GM12878 (cell line): ENCODE measurements at regions not wholly inside any gene's neighbourhood (a gene's known extent, or its start where the extent isn't known, plus 50 kb on each side); places are given as distances from the start of the nearest gene placed in this dataset.

Source experiments
- ATAC-seq: fragments of 200-7000 bp; cut with Tn5 transposase; 3 replicates; pipeline ENCODE4 v1.9.1; 2020; ENCODE audit warnings: mild to moderate bottlenecking, moderate library complexity
- BruUV-seq: library from RNA; stranded (reverse); fragments of 400-500 nt; replicated peaks from 2 replicates; lab custom pipeline; 2021; lab: Mats Ljungman, UMichigan
- CTCF ChIA-PET: fragments of 300-600 bp; sonication (Branson Sonifier 250); formaldehyde crosslinking; extraction: SDS; loops from one replicate; lab custom pipeline; 2021; ENCODE audit warnings: inconsistent platforms; lab: Yijun Ruan, JAX
- POLR2A ChIA-PET: fragments of 350-600 bp; formaldehyde crosslinking; extraction: SDS; loops from one replicate; lab custom pipeline; 2021; ENCODE audit warnings: inconsistent platforms; lab: Charles Lee
- RAD21 ChIA-PET: fragments of 300-600 bp; sonication (Branson Sonifier 250); formaldehyde crosslinking; loops from one replicate; lab custom pipeline; 2023; ENCODE audit warnings: antibody characterized with exemption; ENCODE audit not compliant: unreplicated experiment; lab: Charles Lee
- SMC1A ChIA-PET: fragments of 300-600 bp; sonication (Branson Sonifier 250); formaldehyde crosslinking; loops from one replicate; lab custom pipeline; 2023; ENCODE audit not compliant: unreplicated experiment, uncharacterized antibody; lab: Charles Lee
- DNase-seq: peaks from one replicate; pipeline ENCODE4 v3.0.0-alpha.2; 2011; ENCODE audit warnings: low read depth, low spot score
- FAIRE-seq: peaks from 3 replicates; lab custom pipeline; 2011; peaks lifted over from hg19 to GRCh38; lab: Jason Lieb, UNC
- H2AFZ ChIP-seq: 2 replicates; pipeline ENCODE4 v1.6.0; 2011; ENCODE audit warnings: low read depth, low read length, control low read depth; ENCODE audit not compliant: control insufficient read depth
- H3K27ac ChIP-seq: 2 replicates; pipeline ENCODE4 v1.5.1; 2011; ENCODE audit warnings: control low read depth; ENCODE audit not compliant: control insufficient read depth, insufficient read depth
- H3K27me3 ChIP-seq, 2 experiments: replicated peaks in 1 of 2; 2 replicates each; pipeline versions ENCODE4 v1.6.0 to v1.6.1; 2011; ENCODE audit warnings: low read length in 1 of 2; ENCODE audit not compliant: control insufficient read depth in 2 of 2, insufficient read depth in 2 of 2
- H3K36me3 ChIP-seq, 2 experiments: 2 replicates each; pipeline ENCODE4 v1.5.1; 2011; ENCODE audit warnings: low read length in 1 of 2; ENCODE audit not compliant: control insufficient read depth in 2 of 2, insufficient read depth in 2 of 2
- H3K4me1 ChIP-seq: 2 replicates; pipeline ENCODE4 v1.6.1; 2011; ENCODE audit warnings: mild to moderate bottlenecking, low read length, moderate library complexity, mixed read lengths; ENCODE audit not compliant: control insufficient read depth, insufficient read depth
- H3K4me2 ChIP-seq: 2 replicates; pipeline ENCODE4 v1.6.0; 2011; ENCODE audit warnings: control low read depth; ENCODE audit not compliant: control insufficient read depth, insufficient read depth
- H3K4me3 ChIP-seq: fragments of 200-600 bp; sonication (generic); 2 replicates; pipeline ENCODE4 v1.5.1; 2016
- H3K79me2 ChIP-seq: 2 replicates; pipeline ENCODE4 v1.6.0; 2011; ENCODE audit warnings: low read length; ENCODE audit not compliant: control insufficient read depth, insufficient read depth
- H3K9ac ChIP-seq: 2 replicates; pipeline ENCODE4 v1.8.0; 2011; ENCODE audit warnings: low read length, control low read depth, mixed read lengths; ENCODE audit not compliant: control insufficient read depth, insufficient read depth
- H3K9me3 ChIP-seq: replicated peaks from 3 replicates; pipeline ENCODE4 v1.5.1; 2011; ENCODE audit warnings: mild to moderate bottlenecking, low read length; ENCODE audit not compliant: control insufficient read depth, insufficient read depth
- H4K20me1 ChIP-seq: 2 replicates; pipeline ENCODE4 v1.6.0; 2011; ENCODE audit not compliant: control insufficient read depth, insufficient read depth
- BACH1 ChIP-seq: fragments of 450-650 bp; IDR thresholded peaks from 2 replicates; pipeline ENCODE4 v1.6.1; 2017; ENCODE audit warnings: mild to moderate bottlenecking, borderline replicate concordance
- FOS ChIP-seq: IDR thresholded peaks from 3 replicates; pipeline ENCODE4 v1.6.1; 2011; ENCODE audit warnings: borderline replicate concordance; ENCODE audit not compliant: insufficient read length; ENCODE audit errors: extremely low read depth
- HCFC1 ChIP-seq: fragments of 150-350 bp; IDR thresholded peaks from 2 replicates; pipeline ENCODE4 v1.6.1; 2014; ENCODE audit warnings: low read length
- HDAC6 ChIP-seq: fragments of 200-600 bp; sonication (generic); IDR thresholded peaks from one replicate; pipeline ENCODE4 v1.8.0; 2017; ENCODE audit warnings: antibody characterized with exemption; ENCODE audit not compliant: unreplicated experiment
- MTA2 ChIP-seq: fragments of 450-650 bp; IDR thresholded peaks from 2 replicates; pipeline ENCODE4 v1.6.1; 2016; ENCODE audit warnings: low read depth, mild to moderate bottlenecking, moderate library complexity
- MTA3 ChIP-seq: IDR thresholded peaks from 2 replicates; pipeline ENCODE4 v1.6.1; 2012; ENCODE audit warnings: low read length, inconsistent platforms, borderline replicate concordance
- NR2C2 ChIP-seq: IDR thresholded peaks from 2 replicates; pipeline ENCODE4 v1.6.1; 2011; ENCODE audit warnings: borderline replicate concordance, low read depth; ENCODE audit not compliant: control insufficient read depth, insufficient read length
- PML ChIP-seq: IDR thresholded peaks from 2 replicates; pipeline ENCODE4 v1.6.1; 2012; ENCODE audit warnings: low read length, inconsistent platforms
- WGBS: methylation state at CpG from one replicate; pipeline ENCODE4 v1.1.6; 2016; ENCODE audit warnings: low lambda C conversion rate; ENCODE audit not compliant: insufficient replicate concordance, insufficient coverage; ENCODE audit errors: missing lambda C conversion rate; 5-methylcytosine and 5-hydroxymethylcytosine counted together
- in situ Hi-C: fragments of 300-500 bp; cut with MboI; formaldehyde crosslinking; loops from 9 replicates; pipeline ENCODE4 v1.14.3; 2018; ENCODE audit warnings: mixed read lengths
- intact Hi-C: fragments of 100-400 bp; cut with micrococcal nuclease; formaldehyde crosslinking; loops from one replicate; pipeline ENCODE4 v1.14.2; 2022; ENCODE audit not compliant: unreplicated experiment

DNA sequence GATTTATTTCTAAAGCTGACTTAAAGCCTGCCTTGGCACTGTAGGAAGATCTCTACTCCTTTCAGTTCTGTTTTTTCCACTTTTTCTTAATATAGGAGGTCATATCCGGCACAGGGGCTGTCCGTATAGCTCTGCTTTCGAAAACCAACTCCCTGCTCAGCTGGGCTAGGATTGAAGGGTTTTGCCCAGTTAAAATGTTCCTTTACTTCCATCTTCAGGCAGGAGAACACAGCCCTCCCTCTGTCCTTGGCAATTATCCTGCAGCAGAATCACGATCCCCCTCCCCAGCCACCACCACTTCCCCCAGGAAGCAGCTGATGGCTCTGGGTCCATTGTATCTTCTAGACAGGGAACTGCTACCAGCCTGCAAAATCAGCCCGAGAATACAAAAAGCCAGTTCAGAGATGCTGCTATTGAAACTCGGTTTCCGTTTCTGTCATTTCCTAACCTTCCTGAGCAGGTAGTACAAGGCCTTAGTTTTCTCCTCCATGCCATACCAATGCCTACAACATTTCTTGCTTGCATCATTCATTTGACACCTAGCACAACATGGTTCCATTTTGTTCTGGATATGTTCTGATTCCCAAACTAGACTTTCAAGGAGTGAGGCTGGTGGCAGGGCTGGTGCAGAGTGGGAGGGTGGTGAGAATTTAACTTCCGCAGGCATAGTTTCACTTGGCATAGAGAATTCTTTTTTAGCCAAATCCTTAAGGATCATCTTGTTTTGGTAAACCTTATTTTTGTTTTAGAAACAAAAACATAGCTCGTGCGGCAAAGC is 53.9 kb downstream of the FAM50B start (continued):
- no peak for TF ChIP-seq MTA2
- TF ChIP-seq MTA3, result no peak
- no peak for TF ChIP-seq FOS
- no peak for TF ChIP-seq HCFC1
- no peak for TF ChIP-seq NR2C2
- TF ChIP-seq BACH1, result no peak
- TF ChIP-seq HDAC6, result no peak

DNA sequence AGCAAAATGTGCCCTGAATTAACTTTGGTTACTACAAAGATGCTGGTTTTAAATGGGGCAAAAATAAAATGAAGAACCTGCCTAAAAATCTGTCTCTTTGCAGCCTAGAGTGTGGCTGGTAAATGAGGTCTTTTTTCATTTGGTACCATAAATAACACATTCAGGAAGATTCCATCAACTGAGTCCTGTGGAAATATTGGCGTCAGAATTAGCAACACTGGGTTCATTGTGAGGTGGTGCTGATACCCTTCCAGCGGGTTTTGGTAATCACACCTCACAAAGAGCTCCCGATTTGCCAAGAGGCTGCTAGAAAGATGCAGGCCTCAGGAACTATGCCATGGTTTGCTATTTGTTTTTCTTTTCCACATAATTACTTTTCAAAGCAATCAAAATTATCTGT is 55.3 kb downstream of the FAM50B start:
- ChIA-PET SMC1A (no interaction called here), POLR2A (no interaction called here), CTCF (interaction anchor here (0.6 kb wide), 1 partner anchor 78 kb away, joined by 3 read pairs; no protein-coding TSS in a partner anchor), RAD21 (no interaction called here)
- WGBS, result 76% methylated on average over 3 of the region's 3 CpGs
- Histone ChIP-seq H3K9me3 (no peaks in the 10 kb centered on the region), H2AFZ (no peak overlapping the region), H3K4me1 (no peaks in the 10 kb centered on the region), H3K9ac (no peak overlapping the region), H3K27me3 (no peaks in the 10 kb centered on the region), H3K27ac (no peak overlapping the region), H3K4me2 (no peak overlapping the region), H3K36me3 (no peaks in the 10 kb centered on the region), H3K4me3 (no peak overlapping the region), H3K79me2 (no peaks in the 10 kb centered on the region), H4K20me1 (no peaks in the 10 kb centered on the region)
- DNase-seq (no peak), FAIRE-seq (no peak), ATAC-seq (no peak)
- TF ChIP-seq PML, result no peak
- no peak for TF ChIP-seq MTA3
- in situ Hi-C loops (no loop called here), intact Hi-C loops (no loop called here)
- no TSS peak for BruUV-seq
